Neutrophil (primary cell): ENCODE measurements at regions not wholly inside any gene's neighbourhood (a gene's known extent, or its start where the extent isn't known, plus 50 kb on each side); places are given as distances from the start of the nearest gene placed in this dataset.

Experiments
- H3K27ac ChIP-seq: fragments of 200-600 bp; sonication (generic); 2 replicates; pipeline ENCODE4 v1.5.1; 2016; ENCODE audit warnings: mild to moderate bottlenecking, moderate library complexity
- H3K27me3 ChIP-seq: fragments of 200-600 bp; sonication (generic); 2 replicates; pipeline ENCODE4 v1.6.0; 2016; ENCODE audit warnings: mild to moderate bottlenecking
- H3K36me3 ChIP-seq: fragments of 200-600 bp; sonication (generic); 2 replicates; pipeline ENCODE4 v1.5.1; 2017
- H3K4me1 ChIP-seq, 2 experiments: fragments of 200-600 bp in 1 of 2; sonication (generic) in 1 of 2; 1 replicate in 1 of 2; 2 replicates in 1 of 2; pipeline versions ENCODE4 v1.5.1 to v1.6.1; 2013 to 2016; ENCODE audit warnings: low read depth in 1 of 2, low read length in 1 of 2, mild to moderate bottlenecking in 1 of 2, moderate library complexity in 1 of 2; ENCODE audit not compliant: control insufficient read depth in 1 of 2, insufficient read depth in 1 of 2
- H3K4me3 ChIP-seq, 2 experiments: fragments of 200-600 bp in 1 of 2; sonication (generic) in 1 of 2; 1 replicate in 1 of 2; 2 replicates in 1 of 2; pipeline ENCODE4 v1.5.1; 2013 to 2016; ENCODE audit warnings: low read depth in 1 of 2, low read length in 1 of 2, mild to moderate bottlenecking in 1 of 2, moderate library complexity in 1 of 2
- H3K9me3 ChIP-seq: fragments of 200-600 bp; sonication (generic); 2 replicates; pipeline ENCODE4 v1.5.1; 2016
- TF ChIP-seq, protein P1 (sequence below): fragments of 200-600 bp; sonication (generic); IDR thresholded peaks from 2 replicates; pipeline ENCODE4 v1.5.1; 2016; ENCODE audit warnings: antibody characterized with exemption

DNA sequence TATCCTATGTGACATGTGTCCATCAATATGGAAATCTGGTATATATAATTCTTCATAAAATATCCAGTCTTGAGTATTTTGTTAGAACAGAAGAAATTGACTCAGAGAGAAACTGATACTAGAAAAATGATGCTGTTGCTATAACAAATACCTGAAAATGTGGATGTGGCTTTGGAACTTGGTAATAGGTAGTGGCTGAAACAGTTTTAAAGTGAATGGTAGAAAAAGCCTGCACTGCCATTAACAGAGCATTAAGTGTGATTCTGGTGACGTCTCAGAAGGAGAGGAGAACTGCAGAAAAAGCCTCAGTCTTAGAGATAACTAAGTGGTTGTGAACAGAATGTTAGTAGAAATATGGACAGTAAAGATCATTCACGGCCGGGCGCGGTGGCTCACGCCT lies 634.9 kb upstream of the ZNF608 start:
- TF ChIP-seq, protein P1, sequence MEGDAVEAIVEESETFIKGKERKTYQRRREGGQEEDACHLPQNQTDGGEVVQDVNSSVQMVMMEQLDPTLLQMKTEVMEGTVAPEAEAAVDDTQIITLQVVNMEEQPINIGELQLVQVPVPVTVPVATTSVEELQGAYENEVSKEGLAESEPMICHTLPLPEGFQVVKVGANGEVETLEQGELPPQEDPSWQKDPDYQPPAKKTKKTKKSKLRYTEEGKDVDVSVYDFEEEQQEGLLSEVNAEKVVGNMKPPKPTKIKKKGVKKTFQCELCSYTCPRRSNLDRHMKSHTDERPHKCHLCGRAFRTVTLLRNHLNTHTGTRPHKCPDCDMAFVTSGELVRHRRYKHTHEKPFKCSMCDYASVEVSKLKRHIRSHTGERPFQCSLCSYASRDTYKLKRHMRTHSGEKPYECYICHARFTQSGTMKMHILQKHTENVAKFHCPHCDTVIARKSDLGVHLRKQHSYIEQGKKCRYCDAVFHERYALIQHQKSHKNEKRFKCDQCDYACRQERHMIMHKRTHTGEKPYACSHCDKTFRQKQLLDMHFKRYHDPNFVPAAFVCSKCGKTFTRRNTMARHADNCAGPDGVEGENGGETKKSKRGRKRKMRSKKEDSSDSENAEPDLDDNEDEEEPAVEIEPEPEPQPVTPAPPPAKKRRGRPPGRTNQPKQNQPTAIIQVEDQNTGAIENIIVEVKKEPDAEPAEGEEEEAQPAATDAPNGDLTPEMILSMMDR, result no peak
- Histone ChIP-seq H3K36me3 (no peaks in the 10 kb centered on the region), H3K4me3 (no peak overlapping the region), H3K4me1 (no peaks in the 10 kb centered on the region), H3K27me3 (no peaks in the 10 kb centered on the region), H3K9me3 (no peaks in the 10 kb centered on the region), H3K27ac (no peak overlapping the region)

DNA sequence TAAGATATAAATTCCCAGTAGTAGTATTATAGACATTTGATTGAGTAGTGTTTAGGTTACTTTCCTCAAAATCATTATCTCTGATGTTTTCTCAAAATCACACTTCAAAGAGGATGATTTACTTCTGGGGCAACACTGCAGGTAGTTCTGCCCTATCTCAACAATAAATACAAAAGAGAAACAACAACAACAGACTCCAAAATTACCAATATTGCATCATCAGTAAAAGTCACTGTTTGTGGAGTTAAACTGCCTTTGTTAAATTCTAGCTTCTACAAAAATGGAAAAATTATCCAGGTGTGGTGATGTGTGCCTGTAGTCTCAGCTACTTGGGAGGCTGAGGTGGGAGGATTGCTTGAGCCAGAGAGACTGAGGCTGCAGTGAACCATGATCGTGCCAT lies 637.6 kb upstream of the ZNF608 start:
- Histone ChIP-seq H3K4me3 (no peak overlapping the region), H3K27ac (no peak overlapping the region), H3K9me3 (no peaks in the 10 kb centered on the region), H3K36me3 (no peaks in the 10 kb centered on the region), H3K4me1 (peaks cover 0 to 5% of the 10 kb centered on the region in 2 experiments), H3K27me3 (no peaks in the 10 kb centered on the region)
- TF ChIP-seq, protein P1, result no peak

DNA sequence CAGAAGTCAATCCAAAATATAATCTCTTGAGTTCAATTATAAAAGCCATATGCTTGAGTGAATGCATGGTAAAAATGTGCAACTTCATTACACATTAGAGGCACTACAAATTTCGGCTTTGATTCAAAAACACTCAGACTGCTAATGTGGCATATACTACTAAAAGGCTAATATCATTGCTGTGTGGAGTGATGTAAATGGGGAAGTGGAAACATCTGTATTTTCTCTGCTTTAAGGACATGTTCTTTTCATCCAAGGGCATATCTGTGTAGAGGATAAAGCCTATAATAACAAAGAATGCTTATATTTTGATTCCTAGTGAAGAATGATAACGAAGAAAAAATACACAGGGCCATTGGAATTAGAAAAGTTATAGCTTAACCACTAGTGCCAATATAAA lies 643.9 kb upstream of the ZNF608 start:
- H3K27ac ChIP-seq, result no peak overlapping the region
- TF ChIP-seq, protein P1, result no peak
- H3K9me3 ChIP-seq, result no peaks in the 10 kb centered on the region
- no peaks in the 10 kb centered on the region for H3K27me3 ChIP-seq
- no peak overlapping the region for H3K4me3 ChIP-seq
- no peaks in the 10 kb centered on the region for H3K36me3 ChIP-seq
- H3K4me1 ChIP-seq, result peaks cover 0 to 5% of the 10 kb centered on the region in 2 experiments

DNA sequence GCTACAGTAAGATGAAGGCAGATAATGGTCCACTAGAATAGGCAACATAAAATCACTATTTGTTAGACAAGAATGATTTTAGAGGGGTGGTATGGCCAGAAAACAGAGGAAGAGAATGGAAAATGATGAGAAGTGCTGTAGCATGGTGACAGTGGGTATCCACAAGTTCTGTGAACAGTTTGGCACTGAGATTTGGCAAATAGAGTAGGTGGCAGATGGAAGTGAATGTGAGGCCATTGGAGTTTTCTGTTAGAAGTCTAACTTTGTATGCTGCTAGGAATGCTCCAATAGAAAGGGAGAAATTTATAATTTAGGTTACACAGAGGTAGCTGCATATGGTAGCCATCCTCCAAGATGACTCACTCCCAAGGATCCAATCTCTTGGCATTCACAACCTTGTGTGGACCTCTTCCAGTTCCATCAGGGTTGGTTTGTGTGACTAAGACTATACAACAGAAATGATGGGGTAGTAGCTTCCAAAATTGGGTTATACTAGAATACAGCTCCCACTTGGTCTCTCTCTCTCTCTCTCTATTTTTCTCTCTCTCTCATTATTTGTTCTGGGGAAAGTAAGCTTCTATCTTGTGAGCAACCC lies 646.9 kb upstream of the ZNF608 start:
- no peak overlapping the region for H3K4me3 ChIP-seq
- no peaks in the 10 kb centered on the region for H3K27me3 ChIP-seq
- H3K9me3 ChIP-seq, result no peaks in the 10 kb centered on the region
- no peak overlapping the region for H3K27ac ChIP-seq
- TF ChIP-seq, protein P1, result no peak
- H3K36me3 ChIP-seq, result no peaks in the 10 kb centered on the region
- no peaks in the 10 kb centered on the region for H3K4me1 ChIP-seq

DNA sequence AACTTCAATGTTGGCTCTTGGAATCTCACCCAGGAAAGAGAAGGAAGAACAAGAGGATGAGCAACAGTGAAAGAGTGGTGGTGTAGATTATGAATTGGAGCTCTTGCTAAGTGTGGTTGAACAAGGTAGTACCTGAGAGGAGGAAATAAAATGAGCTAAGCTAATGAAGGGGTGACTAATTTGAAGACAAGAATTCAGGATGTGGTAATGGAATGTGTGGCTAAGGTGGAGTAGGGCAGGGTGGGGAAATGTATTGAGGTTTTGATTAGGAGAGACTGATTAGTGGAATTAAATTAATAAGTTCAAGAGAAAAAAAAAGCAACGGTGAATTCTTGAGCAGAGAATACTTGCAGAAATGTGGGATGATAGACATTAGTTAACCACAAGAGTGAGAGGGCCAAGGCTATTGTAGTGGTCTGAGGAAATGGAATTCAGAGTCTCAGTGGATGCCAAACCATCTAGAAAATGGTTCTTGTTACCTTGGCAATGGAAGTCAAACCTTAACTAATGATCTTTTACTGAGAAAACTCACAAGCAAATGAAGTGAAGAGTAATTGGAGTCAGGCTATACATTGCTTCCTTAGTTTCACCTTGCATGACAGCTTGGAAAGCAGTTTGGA lies 648.3 kb upstream of the ZNF608 start:
- TF ChIP-seq, protein P1, result no peak
- H3K9me3 ChIP-seq, result no peaks in the 10 kb centered on the region
- no peaks in the 10 kb centered on the region for H3K27me3 ChIP-seq
- H3K36me3 ChIP-seq, result no peaks in the 10 kb centered on the region
- no peak overlapping the region for H3K4me3 ChIP-seq
- no peaks in the 10 kb centered on the region for H3K4me1 ChIP-seq
- no peak overlapping the region for H3K27ac ChIP-seq
